ENCODE measurements at regions not wholly inside any gene's neighbourhood (a gene's known extent, or its start where the extent isn't known, plus 50 kb on each side); places are given as distances from the start of the nearest gene placed in this dataset.

DNA sequence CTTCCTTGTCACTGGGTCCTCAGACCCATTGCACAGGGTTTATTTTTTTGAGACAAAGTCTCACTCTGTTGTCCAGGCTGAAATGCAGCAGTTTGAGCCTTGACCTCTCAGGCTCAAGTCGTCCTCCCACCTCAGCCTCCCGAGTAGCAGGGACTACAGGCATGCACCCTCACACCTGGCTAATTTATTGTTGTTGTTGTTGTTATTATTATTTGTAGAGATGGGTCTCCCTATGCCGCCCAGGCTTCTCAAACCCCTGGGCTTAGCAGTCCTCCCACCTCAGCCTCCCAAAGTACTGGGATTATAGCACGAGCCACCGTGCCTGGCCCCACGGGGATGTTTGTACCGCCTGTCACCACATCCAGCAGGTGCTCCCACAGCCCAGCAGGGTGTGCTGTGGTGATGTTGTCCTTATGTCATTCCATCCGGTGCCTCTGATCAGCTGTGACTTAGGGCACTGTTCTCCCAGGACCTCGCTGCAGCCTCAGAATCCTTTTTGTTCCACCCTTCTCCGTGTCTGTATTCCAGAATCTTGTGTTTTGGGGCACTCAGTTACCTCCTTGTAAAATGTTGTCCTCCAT, 182.3 kb downstream of the INO80D start:
- TF ChIP-seq CTCF (IDR thresholded peaks at IDR 0.05): peak in 9 of 12 donors; percentile 15 to 47 (median 23)
- no peak for TF ChIP-seq POLR2A (IDR thresholded peaks at IDR 0.05)
